HCT116 (cell line): ENCODE measurements at regions not wholly inside any gene's neighbourhood (a gene's known extent, or its start where the extent isn't known, plus 50 kb on each side); places are given as distances from the start of the nearest gene placed in this dataset.

Source experiments
- CTCF ChIP-seq, 3 experiments: fragments of 200-600 bp in 1 of 3; sonication (generic) in 1 of 3; IDR thresholded peaks in 2 of 3; conservative IDR thresholded peaks in 1 of 3; 2 replicates each; pipeline ENCODE4 v1.5.1; 2012 to 2017; ENCODE audit warnings: low read depth in 2 of 3, low read length in 2 of 3, antibody characterized with exemption in 1 of 3, borderline replicate concordance in 1 of 3, control low read depth in 1 of 3, mild to moderate bottlenecking in 1 of 3, mixed read lengths in 1 of 3, mixed run types in 1 of 3, moderate library complexity in 1 of 3; ENCODE audit not compliant: insufficient read depth in 1 of 3
- MAX ChIP-seq: IDR thresholded peaks from 2 replicates; pipeline ENCODE4 v1.6.1; 2012

GRCh38 chr5:4306057-4306456 lies 710.4 kb downstream of the IRX1 start:
- TF ChIP-seq CTCF (IDR thresholded peaks at IDR 0.05 in 2 of 3, conservative IDR thresholded peaks at IDR 0.05 in 1 of 3; ENCODE audit: borderline replicate concordance in 1 of 3, insufficient read depth in 1 of 3, low read depth in 2 of 3, low read length in 2 of 3): no peak
- no peak for TF ChIP-seq MAX
